ENCODE measurements at regions not wholly inside any gene's neighbourhood (a gene's known extent, or its start where the extent isn't known, plus 50 kb on each side); places are given as distances from the start of the nearest gene placed in this dataset.

DNA sequence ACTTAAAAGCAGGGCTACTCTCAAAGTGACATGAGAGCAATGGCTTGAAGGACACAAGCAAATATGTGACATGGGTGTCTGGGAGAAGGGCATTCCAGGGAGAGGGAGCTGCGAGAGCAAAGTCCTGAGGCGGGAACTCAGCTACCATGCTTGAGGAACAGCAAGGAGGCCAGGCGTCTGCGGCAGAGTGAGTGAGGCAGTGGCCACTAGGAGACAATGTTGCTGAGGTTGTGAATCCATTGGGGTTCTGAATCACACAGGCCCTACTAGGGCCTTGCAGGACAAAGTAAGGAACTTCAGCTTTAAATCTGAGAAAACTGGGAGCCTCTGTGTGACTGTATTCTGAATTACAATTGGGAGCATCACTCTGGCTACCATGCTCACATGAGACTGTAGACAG, 94.1 kb upstream of the PRICKLE2 start:
- H3K79me2 ChIP-seq (ENCODE audit: control insufficient read depth, insufficient read depth, low read length), result no peaks in the 10 kb centered on the region
- H3K4me2 ChIP-seq (ENCODE audit: insufficient read depth, low read length), result no peak overlapping the region
- FAIRE-seq, result no peak
- H3K9me3 ChIP-seq (replicated peaks; ENCODE audit: control insufficient read depth, insufficient read depth, low read depth, low read length), result no peaks in the 10 kb centered on the region
- no peak for DNase-seq (ENCODE audit: extremely low read depth in 1 of 4, low spot score in 3 of 4)
- H3K36me3 ChIP-seq (ENCODE audit: control insufficient read depth, insufficient read depth, low read length), result no peaks in the 10 kb centered on the region
- no peak overlapping the region for H3K27ac ChIP-seq (ENCODE audit: extremely low read depth, low read depth, low read length)
- no peaks in the 10 kb centered on the region for H3K9me1 ChIP-seq (ENCODE audit: control insufficient read depth, insufficient read depth, low read length)
- no peak overlapping the region for H2AFZ ChIP-seq (ENCODE audit: low read depth, low read length)
- ChIA-PET POLR2A (no interaction called here), CTCF (ENCODE audit: low intra/inter-chr PET ratio) (no interaction called here)
- TF ChIP-seq ARHGAP35 (IDR thresholded peaks at IDR 0.05; ENCODE audit: partially characterized antibody) (no peak), DIDO1 (tag; IDR thresholded peaks at IDR 0.05; ENCODE audit: low read depth) (no peak)
- TF ChIP-seq, protein P1, sequence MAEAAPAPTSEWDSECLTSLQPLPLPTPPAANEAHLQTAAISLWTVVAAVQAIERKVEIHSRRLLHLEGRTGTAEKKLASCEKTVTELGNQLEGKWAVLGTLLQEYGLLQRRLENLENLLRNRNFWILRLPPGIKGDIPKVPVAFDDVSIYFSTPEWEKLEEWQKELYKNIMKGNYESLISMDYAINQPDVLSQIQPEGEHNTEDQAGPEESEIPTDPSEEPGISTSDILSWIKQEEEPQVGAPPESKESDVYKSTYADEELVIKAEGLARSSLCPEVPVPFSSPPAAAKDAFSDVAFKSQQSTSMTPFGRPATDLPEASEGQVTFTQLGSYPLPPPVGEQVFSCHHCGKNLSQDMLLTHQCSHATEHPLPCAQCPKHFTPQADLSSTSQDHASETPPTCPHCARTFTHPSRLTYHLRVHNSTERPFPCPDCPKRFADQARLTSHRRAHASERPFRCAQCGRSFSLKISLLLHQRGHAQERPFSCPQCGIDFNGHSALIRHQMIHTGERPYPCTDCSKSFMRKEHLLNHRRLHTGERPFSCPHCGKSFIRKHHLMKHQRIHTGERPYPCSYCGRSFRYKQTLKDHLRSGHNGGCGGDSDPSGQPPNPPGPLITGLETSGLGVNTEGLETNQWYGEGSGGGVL (CRISPR knock-in tag; IDR thresholded peaks at IDR 0.05), result no peak
- TF ChIP-seq, protein P2, sequence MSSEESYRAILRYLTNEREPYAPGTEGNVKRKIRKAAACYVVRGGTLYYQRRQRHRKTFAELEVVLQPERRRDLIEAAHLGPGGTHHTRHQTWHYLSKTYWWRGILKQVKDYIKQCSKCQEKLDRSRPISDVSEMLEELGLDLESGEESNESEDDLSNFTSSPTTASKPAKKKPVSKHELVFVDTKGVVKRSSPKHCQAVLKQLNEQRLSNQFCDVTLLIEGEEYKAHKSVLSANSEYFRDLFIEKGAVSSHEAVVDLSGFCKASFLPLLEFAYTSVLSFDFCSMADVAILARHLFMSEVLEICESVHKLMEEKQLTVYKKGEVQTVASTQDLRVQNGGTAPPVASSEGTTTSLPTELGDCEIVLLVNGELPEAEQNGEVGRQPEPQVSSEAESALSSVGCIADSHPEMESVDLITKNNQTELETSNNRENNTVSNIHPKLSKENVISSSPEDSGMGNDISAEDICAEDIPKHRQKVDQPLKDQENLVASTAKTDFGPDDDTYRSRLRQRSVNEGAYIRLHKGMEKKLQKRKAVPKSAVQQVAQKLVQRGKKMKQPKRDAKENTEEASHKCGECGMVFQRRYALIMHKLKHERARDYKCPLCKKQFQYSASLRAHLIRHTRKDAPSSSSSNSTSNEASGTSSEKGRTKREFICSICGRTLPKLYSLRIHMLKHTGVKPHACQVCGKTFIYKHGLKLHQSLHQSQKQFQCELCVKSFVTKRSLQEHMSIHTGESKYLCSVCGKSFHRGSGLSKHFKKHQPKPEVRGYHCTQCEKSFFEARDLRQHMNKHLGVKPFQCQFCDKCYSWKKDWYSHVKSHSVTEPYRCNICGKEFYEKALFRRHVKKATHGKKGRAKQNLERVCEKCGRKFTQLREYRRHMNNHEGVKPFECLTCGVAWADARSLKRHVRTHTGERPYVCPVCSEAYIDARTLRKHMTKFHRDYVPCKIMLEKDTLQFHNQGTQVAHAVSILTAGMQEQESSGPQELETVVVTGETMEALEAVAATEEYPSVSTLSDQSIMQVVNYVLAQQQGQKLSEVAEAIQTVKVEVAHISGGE (CRISPR knock-in tag; IDR thresholded peaks at IDR 0.05), result peak in 1 of 3 experiments; percentile 24; a peak in 1 of 6 replicates
- TF ChIP-seq, protein P3, sequence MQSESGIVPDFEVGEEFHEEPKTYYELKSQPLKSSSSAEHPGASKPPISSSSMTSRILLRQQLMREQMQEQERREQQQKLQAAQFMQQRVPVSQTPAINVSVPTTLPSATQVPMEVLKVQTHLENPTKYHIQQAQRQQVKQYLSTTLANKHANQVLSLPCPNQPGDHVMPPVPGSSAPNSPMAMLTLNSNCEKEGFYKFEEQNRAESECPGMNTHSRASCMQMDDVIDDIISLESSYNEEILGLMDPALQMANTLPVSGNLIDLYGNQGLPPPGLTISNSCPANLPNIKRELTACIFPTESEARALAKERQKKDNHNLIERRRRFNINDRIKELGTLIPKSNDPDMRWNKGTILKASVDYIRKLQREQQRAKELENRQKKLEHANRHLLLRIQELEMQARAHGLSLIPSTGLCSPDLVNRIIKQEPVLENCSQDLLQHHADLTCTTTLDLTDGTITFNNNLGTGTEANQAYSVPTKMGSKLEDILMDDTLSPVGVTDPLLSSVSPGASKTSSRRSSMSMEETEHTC (IDR thresholded peaks at IDR 0.05), result no peak
- no peak overlapping the region for H3K4me3 ChIP-seq
- H3K4me1 ChIP-seq (replicated peaks in 1 of 2; ENCODE audit: control insufficient read depth in 2 of 2, insufficient read depth in 2 of 2, low read length in 2 of 2), result no peaks in the 10 kb centered on the region
- intact Hi-C loops (cut with micrococcal nuclease) (no loop called here), in situ Hi-C loops (cut with MboI) (no loop called here)
- BruUV-seq (replicated peaks), result no TSS peak
- no peak overlapping the region for H3K9ac ChIP-seq (ENCODE audit: insufficient read depth in 1 of 2, low read depth in 2 of 2, low read length in 2 of 2)
- no peaks in the 10 kb centered on the region for H4K20me1 ChIP-seq (replicated peaks; ENCODE audit: control insufficient read depth, insufficient read depth, low read length)
- ATAC-seq, result no peak
- 3% methylated on average over 4 of the region's 4 CpGs for WGBS (ENCODE audit: insufficient coverage, low coverage, missing lambda C conversion rate)
- no peaks in the 10 kb centered on the region for H3K27me3 ChIP-seq (ENCODE audit: control insufficient read depth in 2 of 2, insufficient read depth in 2 of 2, low read length in 2 of 2)
